ENCODE measurements at regions not wholly inside any gene's neighbourhood (a gene's known extent, or its start where the extent isn't known, plus 50 kb on each side); places are given as distances from the start of the nearest gene placed in this dataset.

DNA sequence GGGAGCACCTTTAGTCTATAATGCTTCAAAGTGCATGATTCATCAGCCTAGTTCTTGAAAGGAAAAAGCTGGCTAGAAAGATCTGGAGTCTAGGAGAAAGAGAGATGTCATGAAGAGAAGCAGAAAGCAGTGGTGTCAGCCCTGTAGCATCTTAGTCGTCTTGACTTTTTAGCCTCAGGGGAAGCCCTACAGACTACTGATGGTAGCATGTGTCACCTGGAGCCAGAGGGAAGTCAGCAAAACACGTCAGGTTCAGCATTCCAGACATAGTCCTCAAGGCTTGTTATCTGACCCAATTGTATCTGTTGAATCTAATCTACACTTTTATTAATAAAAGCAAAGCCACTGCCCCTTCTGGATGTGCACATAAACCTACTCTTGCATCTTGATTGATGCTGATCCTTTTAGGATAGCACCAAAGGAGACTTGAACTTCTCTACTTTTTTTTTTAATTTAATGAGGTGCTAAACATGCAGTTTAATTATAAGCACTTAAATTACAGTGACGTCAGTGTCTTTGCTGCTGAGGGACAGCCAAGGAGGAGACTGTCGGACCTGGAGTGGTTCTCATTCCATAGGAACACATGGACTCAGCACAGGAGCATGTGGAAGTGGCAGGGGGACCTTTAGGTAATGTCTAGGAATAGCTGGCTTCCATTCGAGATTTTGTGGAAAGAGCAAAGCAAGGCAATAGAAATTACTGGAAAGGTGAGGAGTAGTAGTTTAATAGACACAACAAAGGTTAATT is 525.5 kb upstream of the SGCG start (continued):
- TF ChIP-seq RAD21 (IDR thresholded peaks at IDR 0.05 in 1 of 2, conservative IDR thresholded peaks at IDR 0.05 in 1 of 2; ENCODE audit: low read depth in 2 of 2, low read length in 2 of 2): no peak
- TF ChIP-seq SUZ12 (IDR thresholded peaks at IDR 0.05; ENCODE audit: low read length): no peak
